HG03565 (cell line): ENCODE measurements at regions not wholly inside any gene's neighbourhood (a gene's known extent, or its start where the extent isn't known, plus 50 kb on each side); places are given as distances from the start of the nearest gene placed in this dataset.
"Not testable (repeated sequence)": the region's sequence is repeated elsewhere in the genome, so short reads cannot be mapped to it uniquely, and the experiment has no call there.

Source experiments
- ATAC-seq: cut with Tn5 transposase; IDR thresholded peaks from one replicate; pipeline ENCODE4 v1.9.1; 2021; ENCODE audit warnings: mild to moderate bottlenecking, moderate library complexity; ENCODE audit not compliant: unreplicated experiment

DNA sequence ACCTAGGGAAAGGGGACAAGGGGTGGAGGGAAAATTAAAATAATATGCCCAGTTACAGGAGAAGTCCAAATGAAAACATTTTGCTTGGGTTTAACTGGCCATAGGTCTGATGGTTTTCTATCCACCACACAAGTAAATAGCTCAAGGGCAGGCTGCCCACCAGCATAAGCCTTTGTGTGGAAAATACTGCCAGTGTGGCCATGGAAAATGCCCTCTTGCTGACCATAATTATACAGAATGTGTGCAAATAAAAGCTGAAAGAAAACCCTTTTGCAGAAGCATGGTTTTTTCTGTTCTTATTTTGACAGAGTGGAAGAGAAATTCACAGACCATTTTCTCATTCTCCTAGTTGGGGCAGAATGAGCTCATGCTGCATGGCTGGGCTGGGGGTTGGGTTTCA lies 111.3 kb upstream of the SIX2 start:
- ATAC-seq = no peak

DNA sequence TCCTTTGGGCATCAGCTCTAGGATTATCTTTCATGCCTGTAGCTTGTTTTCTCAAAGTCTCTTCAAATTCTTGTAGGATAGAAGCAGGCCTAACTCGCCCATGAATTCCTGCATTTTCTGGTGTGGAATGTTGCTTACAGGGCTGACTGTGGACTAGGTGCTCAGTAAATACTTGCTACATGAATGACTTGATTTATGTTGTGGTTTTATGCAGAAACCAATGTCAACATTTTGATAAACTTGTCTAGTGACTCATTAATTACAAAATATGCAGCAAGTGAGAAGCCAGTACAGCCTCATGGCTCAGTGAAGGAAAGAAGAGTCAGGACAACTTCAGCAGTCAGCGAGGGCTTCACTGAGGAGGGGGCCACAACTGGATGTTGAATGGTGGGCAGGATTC lies 110.6 kb upstream of the SIX2 start:
- no peak for ATAC-seq

DNA sequence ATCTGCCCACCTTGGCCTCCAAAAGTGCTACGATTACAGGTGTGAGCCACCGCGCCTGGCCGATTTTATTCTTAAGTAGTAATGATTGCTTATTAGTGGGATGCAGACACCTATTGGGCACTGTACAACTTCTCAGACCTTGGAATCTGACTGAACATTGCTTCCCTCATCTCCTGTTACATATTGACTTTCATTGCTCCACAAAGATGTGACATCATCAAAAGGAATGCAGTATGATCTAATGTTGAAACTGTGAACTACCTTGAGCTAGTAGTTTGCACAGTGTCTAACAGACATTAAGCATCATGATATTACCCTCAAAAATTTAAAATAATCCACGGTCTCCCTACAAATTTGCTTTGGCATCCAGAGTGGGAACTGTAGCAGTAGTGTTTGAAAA lies 109.8 kb upstream of the SIX2 start:
- no peak for ATAC-seq

DNA sequence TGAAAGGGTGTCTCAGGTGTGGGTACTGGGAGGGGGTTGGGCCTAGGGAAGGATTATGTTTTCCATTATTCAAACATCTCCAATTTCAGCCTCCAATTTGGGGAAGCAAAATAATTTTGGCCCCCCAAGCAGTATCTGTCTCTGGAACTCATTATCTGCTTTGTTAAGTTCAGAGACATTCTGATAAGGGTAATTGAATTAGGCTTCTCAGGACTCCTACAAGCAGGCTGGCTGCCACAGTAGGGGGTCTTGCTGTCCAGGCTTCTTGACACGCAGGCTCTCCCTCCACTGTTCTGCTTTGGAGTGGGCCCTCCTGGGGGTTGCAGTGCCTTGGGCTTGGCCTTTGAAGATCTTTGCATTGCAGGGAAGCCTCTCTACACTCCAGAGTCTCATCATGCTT lies 108.1 kb upstream of the SIX2 start:
- no peak for ATAC-seq

DNA sequence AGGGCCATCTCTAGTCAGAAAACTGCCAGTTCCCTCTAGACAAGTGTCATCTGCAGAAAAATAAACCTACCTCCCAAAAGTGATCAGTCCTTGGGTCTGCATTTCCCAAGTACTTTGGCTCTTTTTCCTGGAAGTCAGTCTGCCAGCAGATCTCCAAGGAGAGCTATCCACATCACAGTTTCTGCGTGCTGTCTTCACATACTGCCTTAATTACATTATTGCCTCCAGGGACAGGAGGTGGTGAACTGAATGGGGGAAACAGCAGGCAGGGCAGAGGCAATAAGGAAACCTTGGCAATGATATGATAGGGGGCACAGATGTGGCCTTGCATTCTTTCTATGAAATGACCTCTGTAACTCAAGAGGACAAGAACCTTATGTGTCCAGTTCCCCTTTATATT lies 105.9 kb upstream of the SIX2 start:
- ATAC-seq = no peak

DNA sequence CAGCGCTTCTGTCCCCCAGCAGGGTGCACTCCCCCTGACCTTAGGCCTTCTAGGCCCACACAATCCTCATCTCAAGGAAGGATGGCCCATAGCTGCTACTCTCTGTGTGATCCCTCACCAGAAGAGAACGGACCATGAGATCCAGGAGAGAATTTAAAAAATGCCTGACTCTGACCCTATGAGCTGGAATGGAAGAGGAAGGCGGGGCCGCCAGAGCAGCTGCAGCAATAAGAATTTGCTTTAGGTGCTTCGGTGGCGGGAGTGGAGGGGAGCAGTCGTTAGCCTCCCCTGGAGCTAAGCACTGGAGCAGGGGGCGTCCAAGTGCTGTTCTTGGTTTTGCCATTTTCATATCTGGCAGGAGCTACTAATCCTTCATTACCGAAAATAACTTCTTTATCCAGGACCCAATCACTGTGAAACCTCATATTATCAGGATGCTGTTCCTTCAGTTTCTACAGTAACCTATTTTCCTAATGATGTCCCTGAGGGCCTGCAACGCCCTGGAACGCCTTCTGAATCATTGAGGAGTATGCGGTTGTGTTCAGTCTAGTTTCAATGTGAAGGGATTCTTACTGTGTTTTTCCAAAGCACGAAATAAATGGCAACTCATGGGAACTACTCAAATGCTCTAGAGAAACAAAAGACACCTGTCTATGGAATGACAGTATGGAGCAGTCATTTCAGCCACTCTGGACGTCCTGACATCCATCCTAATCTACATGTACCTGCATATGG lies 105.1 kb upstream of the SIX2 start:
- ATAC-seq = no peak

DNA sequence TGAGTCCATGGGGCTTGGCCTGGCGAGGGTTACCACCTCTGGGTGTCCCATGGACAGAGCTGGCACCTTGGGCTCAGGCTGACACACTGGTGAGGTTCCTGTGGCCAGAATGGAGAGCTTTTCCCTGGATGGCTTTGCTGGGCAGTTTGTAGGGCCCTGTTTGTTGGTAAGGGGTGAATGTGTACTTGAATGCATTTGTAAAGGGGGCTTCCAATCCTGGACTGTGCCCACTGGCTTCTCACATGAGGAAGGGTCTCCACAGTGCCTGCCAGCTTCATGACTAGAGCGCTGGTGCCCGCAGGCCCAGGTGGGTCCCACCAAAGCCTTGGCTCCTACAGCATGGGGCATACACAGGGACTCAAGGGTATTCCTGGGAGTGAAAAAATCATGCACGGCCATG lies 103.5 kb upstream of the SIX2 start:
- no peak for ATAC-seq

DNA sequence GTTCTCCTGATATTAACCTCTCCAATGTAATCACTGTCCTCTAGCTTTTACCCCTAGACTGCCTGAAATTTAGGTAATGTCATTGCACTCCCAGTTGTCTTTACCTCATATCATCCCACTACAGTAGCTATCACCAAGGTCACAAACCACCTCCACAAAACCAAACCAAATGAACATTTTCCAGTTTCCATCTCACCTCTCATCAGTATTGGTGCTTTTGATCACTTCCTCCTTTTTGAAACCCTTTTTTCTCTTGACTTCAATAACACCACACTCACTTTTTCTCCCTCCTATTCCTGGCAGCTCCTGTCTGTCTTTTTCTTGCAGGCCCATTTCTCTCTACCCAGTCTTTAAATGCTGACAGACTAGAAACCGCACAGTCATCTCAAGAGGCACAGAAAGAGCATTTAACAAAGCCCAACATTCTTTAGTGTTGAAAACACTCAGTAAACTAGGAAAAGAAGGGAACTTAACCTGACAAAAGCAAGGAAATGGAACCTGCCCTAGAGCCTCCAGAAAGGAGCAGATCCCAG lies 95.9 kb upstream of the SIX2 start:
- ATAC-seq = no peak

DNA sequence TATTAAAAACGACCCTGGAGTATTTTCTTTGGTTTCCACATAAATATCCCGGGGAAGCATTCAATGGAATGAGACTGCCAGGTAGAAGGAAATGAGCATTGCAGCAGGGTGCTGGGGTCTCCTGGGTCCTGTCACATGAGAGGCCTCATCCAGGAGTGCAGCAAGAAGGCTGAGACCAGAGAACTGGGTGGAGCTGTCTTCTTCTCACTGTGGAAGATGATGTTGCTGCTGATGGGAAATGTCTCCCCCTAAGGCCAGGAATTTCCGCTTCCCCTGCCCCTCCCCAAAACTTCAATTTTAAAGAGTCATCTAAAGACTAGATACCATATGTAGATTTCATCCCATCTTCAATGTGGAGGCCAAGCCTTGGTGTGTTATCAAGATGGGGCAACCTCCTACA lies 95.2 kb upstream of the SIX2 start:
- ATAC-seq = no peak

DNA sequence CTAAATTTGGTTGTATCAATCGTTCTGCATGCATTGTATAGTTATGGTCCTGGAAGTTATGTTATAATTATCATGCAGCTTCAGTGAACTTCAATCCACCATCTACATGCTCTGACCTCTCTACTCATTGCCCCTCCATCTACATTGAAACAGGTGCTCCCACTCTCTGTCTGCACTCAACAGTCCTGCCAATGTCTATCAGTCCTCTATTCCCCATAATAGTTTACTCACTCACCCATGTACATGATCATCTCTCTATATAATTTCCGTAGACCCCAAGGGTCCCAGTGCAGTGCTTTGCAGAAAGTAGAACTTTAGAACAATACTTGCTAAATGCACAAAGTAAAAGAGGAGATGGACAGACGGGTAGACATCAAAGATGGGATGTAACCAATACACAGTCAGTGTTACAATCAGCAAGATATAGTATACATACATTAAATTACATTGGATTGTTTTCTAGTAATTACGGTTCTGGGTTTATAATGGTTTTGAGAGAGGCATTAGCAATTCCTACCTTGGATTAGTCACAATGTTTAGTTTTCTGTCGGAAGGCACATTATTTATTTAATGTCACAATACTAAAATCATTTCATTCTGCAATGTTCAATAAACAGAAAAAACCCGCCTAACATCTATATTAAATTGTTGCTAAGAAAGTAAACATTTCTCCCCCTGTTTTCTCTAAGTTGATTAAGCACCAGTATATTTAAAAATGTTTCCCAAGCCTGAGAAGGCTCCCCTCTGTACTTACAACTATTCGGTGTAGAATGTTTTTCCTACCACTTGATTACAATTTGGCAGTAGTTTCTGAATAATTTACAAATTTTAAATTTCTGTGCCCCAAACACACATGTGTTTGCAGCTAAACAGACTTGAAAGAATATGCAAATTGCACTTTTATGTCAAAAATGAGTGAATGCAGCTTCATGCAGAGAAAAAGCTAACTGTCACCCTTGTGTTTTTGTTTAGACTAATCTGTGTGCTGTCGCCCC lies 94.4 kb upstream of the SIX2 start:
- ATAC-seq = no peak

DNA sequence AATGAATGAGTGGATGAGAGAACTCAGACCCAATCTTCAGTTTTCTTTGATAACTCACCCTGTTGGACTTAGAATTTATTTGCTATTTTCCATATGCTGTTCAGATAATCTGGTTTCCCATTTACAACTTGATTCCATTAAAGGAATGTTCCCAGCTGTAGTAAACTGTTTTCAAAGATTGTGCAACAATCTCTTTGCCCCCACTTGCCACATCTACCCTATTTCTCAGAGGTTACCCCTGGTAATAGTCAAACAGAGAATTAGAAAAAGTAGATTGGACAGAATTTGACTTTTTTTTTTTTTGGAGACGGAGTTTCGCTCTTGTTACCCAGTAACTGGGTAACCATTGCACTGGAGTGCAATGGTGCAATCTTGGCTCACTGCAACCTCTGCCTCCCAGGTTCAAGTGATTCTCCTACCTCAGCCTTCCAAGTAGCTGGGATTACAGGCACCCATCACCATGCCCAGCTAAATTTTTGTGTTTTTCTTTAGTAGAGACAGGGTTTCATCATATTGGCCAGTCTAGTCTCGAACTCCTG lies 93.4 kb upstream of the SIX2 start:
- no peak for ATAC-seq

DNA sequence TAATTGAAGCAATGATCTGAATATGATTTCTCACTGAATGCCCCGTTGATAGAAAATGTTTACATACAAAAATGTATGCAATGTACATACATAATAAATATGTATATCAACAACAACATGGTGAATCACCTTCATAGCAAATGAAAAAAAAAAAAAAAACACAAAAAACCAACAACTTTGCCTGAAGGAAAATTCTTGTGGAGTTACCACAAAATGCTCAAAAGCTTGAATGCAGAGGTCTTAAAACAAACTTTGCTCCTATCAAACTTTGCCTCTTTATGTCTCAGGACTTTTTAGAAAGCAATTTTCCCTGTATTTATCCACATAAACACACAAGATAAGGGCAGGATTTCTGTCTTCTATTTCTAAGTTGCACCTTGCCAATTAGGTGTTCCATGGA lies 92.9 kb upstream of the SIX2 start:
- ATAC-seq = no peak

DNA sequence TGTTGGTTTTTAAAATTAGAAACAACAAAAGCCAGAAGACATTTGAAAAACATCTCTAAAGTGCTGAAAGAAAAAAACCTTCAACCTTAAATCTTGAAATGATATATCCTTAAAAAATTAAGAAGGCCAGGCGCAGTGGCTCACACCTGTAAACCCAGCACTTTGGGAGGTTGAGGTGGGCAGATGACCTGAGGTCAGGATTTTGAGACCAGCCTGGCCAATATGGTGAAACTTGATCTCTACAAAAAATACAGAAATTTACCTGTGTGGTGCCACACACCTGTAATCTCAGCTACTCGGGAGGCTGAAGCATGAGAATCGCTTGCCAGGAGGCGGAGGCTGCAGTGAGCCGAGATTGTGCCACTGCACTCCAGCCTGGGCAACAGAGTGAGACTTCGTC lies 87.7 kb upstream of the SIX2 start:
- ATAC-seq = no peak

DNA sequence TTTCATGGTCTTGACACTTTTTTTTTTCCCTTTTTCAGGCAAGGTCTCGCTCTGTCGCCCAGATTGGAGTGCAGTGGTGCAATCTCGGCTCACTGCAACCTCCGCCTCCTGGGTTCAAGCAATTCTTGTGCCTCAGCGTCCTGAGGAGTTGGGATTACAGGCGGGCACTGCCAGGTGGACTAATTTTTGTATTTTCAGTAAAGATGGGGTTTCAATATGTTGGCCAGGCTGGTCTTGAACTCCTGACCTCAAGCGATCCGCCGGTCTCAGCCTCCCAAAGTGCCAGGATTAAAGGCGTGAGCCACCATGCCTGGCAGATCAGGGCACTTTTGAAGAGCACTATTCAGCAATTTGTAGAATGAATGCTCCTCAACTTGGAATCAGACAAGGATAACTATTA lies 86.8 kb upstream of the SIX2 start:
- ATAC-seq = not testable (repeated sequence)

DNA sequence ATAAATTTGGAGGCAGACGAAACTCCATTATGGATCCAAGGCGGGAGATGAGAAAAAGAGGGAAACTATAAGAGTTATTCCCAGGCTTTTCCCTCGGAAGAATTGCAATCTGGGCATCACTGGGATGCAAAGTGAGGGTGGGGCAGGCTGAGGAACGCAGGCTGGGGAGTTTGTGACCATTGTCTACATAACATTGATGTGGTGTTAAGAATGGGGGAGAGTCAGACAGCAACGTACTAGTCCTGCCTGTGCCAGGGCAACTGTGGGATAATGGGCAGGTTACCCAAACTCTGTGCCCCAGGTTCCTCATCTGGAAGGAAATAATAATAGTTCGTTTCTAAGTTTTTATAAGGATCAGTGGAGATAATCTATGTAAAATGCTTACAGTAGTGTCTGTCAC lies 84.4 kb upstream of the SIX2 start:
- no peak for ATAC-seq

DNA sequence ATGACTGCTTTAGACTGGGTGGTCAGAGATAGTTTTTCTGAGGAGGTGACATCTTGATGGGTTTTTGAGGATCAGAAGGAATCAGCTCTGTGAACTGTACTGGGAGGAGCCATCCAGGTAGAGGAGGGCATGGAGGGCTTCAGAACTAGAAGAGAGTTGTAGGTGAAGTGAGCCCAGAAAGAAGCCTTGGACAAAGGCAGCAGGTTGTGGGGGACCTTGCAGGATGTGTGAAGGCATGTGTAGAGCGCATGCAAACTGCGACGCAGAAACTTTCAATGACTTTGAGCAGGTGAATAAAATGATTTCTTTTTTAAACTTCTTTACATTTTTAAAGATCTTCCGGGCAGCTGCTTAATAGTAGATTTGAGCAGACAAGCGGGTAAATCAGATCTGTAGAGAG lies 83.9 kb upstream of the SIX2 start:
- no peak for ATAC-seq

DNA sequence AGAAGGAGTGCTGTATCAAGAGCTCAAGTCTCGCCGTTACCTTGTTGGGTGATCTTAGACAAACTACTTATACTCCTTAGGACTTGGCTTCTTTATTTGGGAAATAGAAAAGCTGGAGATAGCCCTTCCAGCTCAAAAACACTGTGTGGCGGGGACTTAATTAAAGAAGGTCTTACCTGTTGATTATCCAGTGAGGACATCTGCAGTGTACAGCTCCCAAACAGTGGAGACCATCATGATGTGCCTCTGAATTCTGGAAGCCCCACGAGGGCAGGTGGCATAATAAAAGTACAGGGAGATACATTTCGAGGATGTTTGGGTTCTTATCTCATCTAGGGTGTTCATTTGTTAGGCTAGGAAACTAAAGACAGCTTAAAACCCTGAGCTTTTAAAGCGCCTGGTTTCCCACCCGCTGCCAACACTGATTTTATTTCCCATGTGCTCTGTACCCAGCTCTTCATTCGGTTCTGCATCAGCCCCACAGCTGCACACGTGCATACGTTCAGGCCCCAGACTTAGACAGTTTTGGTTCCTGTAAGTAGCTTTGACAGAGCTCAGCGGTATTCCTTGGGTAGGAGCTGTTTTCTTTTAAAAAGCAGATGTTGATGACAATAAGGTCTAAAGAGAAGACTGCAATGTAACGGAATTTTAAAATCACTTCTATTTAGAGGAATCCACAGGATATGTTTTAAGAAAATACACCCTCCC lies 80.5 kb upstream of the SIX2 start:
- no peak for ATAC-seq

DNA sequence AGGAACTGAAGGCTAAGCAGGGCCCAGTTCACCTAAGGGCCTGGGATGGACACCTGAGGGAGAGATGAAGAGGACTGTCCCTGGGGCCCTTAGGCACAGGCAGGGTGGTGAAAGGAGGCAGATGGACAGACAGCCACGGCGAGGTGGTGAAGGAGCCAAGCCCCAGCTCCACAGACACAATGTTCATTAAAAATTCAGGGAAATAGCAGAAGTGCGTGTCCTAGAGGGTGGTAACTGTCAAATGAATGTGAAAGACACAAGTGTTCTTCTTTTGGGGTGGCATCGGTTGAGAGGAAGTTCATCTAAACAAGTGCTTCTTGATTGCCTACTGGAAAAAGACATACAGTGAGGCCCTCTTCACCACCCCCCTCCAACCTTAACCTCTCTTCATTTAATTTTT lies 76.2 kb upstream of the SIX2 start:
- ATAC-seq = no peak

DNA sequence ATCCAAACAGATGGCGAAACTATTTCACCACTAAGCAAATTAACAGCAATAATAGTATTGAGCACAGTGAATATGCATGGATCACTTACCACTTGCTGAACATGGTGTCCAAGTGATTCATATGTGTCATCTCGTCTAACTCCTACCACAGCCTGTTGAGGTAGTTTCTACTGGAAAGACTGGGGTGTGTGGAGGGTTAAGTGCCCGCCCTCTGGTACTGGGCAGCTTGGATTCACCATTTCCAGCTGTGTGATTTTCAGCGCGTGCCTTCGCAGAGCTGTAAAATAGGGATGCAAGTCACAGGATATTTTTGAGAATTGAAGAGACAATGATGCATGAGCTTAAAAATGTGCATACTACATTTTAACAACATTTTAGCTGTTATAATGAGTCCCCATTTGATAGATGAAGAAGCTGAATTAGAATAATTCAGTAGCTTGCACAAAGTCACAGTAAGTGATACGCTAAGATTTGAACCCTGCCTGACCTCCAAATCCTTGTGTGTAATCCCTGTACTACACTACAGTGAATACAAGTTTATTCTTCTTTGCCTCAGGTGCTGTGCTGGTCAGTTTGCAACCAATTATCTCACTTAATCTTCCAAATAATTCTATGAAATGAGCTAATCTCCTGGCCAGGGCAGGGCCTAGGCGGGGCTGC lies 75.2 kb upstream of the SIX2 start:
- no peak for ATAC-seq

DNA sequence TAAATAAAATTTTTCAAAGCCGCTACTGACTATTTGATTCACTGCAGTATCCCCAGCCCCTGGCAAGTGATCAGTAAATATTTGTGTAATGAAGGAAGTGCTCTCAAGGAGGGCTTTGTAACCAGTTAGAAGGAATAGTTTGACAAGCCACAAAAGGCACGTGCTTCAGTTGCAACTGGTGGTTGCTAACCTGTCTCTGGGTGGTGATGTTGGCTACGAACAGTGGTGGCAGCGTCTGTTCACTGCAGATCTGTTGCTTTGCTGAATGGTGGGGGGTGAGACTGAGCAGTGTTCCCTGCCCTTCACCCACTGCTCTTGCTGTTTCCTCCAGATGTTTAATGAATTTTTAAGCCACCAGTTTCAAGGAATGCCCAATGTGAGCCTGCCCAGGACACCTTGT lies 73.9 kb upstream of the SIX2 start:
- ATAC-seq = no peak

DNA sequence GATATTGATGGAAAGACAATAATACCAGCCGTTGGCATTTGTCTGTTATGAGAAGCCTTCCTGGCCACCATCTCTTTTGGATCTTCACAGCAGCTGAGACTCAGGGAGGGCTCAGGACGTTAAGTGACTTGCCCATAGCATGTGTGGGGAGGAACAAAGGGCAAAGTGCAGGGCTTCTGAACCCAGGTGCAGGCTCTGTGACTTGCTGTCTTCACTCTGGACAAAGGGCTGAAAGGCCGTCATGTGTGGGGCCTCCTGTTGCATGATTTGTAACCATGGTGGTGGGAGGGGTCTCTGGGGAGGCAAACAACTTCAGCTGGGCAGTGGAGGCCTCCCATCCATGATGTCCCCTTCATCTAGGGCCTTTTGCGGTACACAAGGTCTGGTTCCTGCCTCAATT lies 65.5 kb upstream of the SIX2 start:
- ATAC-seq = no peak
